ENCODE measurements at regions not wholly inside any gene's neighbourhood (a gene's known extent, or its start where the extent isn't known, plus 50 kb on each side); places are given as distances from the start of the nearest gene placed in this dataset.

GRCh38 chr13:93147298-93147645 is 79.3 kb upstream of the GPC6 start:
- no peaks in the 10 kb centered on the region for H3K36me3 ChIP-seq (replicated peaks in 1 of 2; ENCODE audit: control insufficient read depth in 1 of 2, insufficient read depth in 2 of 2, low read length in 2 of 2)
- H4K20me1 ChIP-seq (ENCODE audit: insufficient read depth, low read length): no peaks in the 10 kb centered on the region
- POLR2A ChIA-PET: no interaction called here
- H3K79me2 ChIP-seq (ENCODE audit: insufficient read depth, low read length): no peaks in the 10 kb centered on the region
- no peak for ATAC-seq
- no peak overlapping the region for H3K27ac ChIP-seq (ENCODE audit: extremely low read length, insufficient read depth, low read length)
- H3K4me1 ChIP-seq (ENCODE audit: insufficient read depth, low read length): no peaks in the 10 kb centered on the region
- H3K9ac ChIP-seq (ENCODE audit: insufficient read depth, low read depth, low read length): no peak overlapping the region
- WGBS (ENCODE audit: low lambda C conversion rate): 0% methylated on average over 1 of the region's 1 CpG
- no peaks in the 10 kb centered on the region for H3K27me3 ChIP-seq (ENCODE audit: control insufficient read depth in 1 of 2, insufficient read depth in 2 of 2, low read length in 2 of 2)
- no peak overlapping the region for H3K4me3 ChIP-seq (replicated peaks in 1 of 3; ENCODE audit: insufficient read depth in 1 of 3, low read depth in 2 of 3, low read length in 3 of 3)
- in situ Hi-C loops (cut with HindIII; ENCODE audit: extremely low pct_ligation_motif_present, low pct_unique_long_range_greater_than_20kb): no loop called here
- TF ChIP-seq CBX2 (IDR thresholded peaks at IDR 0.05; ENCODE audit: low read depth, low read length) (no peak), CBX2 (CRISPR knock-in tag; IDR thresholded peaks at IDR 0.05; ENCODE audit: low read depth) (no peak), KDM3A (CRISPR knock-in tag; IDR thresholded peaks at IDR 0.05; ENCODE audit: low read depth) (no peak), JUND (CRISPR knock-in tag; IDR thresholded peaks at IDR 0.05) (no peak), ZNF235 (CRISPR knock-in tag; IDR thresholded peaks at IDR 0.05; ENCODE audit: borderline replicate concordance) (no peak), ZNF543 (CRISPR knock-in tag; IDR thresholded peaks at IDR 0.05) (no peak), ZNF205 (CRISPR knock-in tag; IDR thresholded peaks at IDR 0.05) (no peak), MZF1 (CRISPR knock-in tag; IDR thresholded peaks at IDR 0.05; ENCODE audit: borderline replicate concordance) (no peak), ZNF619 (CRISPR knock-in tag; IDR thresholded peaks at IDR 0.05) (no peak), NFKBIZ (CRISPR knock-in tag; IDR thresholded peaks at IDR 0.05) (no peak), TP53 (CRISPR knock-in tag; conservative IDR thresholded peaks at IDR 0.05) (no peak), IRF2 (CRISPR knock-in tag; IDR thresholded peaks at IDR 0.05) (no peak), ZNF296 (CRISPR knock-in tag; conservative IDR thresholded peaks at IDR 0.05) (no peak), ZBTB44 (CRISPR knock-in tag; IDR thresholded peaks at IDR 0.05) (no peak), ZIK1 (CRISPR knock-in tag; IDR thresholded peaks at IDR 0.05; ENCODE audit: borderline replicate concordance, low read depth) (no peak), ZNF569 (CRISPR knock-in tag; IDR thresholded peaks at IDR 0.05; ENCODE audit: borderline replicate concordance) (no peak)
- DNase-seq (ENCODE audit: low spot score): no peak
- CTCF ChIA-PET (ENCODE audit: low intra/inter-chr PET ratio, low total read pairs): no interaction called here
- no TSS peak for BruUV-seq (replicated peaks)
- no peak overlapping the region for H2AFZ ChIP-seq (ENCODE audit: low read length)
- no peak for FAIRE-seq
- no peak overlapping the region for H3K4me2 ChIP-seq (ENCODE audit: low read depth, low read length)
- intact Hi-C loops (cut with micrococcal nuclease; ENCODE audit: unreplicated experiment): no loop called here
- H3K9me3 ChIP-seq (ENCODE audit: low read length): no peaks in the 10 kb centered on the region

Data from HepG2 (cell line).